B cell (primary cell): ENCODE measurements at regions not wholly inside any gene's neighbourhood (a gene's known extent, or its start where the extent isn't known, plus 50 kb on each side); places are given as distances from the start of the nearest gene placed in this dataset.

Experiments used
- ATAC-seq: fragments of 200-7000 bp; cut with Tn5 transposase; one replicate; pipeline ENCODE4 v1.10.0; 2021; ENCODE audit warnings: low read depth, mild to moderate bottlenecking, moderate number of reproducible peaks, moderate library complexity
- CTCF ChIA-PET: fragments of 350-600 bp; sonication (Branson Sonifier 250); formaldehyde crosslinking; loops from one replicate; lab custom pipeline; 2021; ENCODE audit warnings: antibody characterized with exemption, inconsistent platforms; lab: Charles Lee
- POLR2A ChIA-PET: fragments of 350-600 bp; sonication (Branson Sonifier 250); formaldehyde crosslinking; loops from one replicate; lab custom pipeline; 2021; ENCODE audit warnings: antibody characterized with exemption; lab: Charles Lee
- DNase-seq: peaks from one replicate; pipeline ENCODE4 v3.0.0; 2013
- H2AFZ ChIP-seq: 2 replicates; pipeline ENCODE4 v1.6.1; 2012; ENCODE audit warnings: mild to moderate bottlenecking, low read depth, low read length; ENCODE audit not compliant: insufficient read depth, poor library complexity, severe bottlenecking
- H3K27ac ChIP-seq, 2 donors: 1 replicate in 1 of 2; 2 replicates in 1 of 2; pipeline ENCODE4 v1.5.1; 2012 to 2013; ENCODE audit warnings: low read length in 2 of 2, mild to moderate bottlenecking in 2 of 2, moderate library complexity in 1 of 2
- H3K27me3 ChIP-seq, 4 experiments: fragments of 200-600 bp in 1 of 4; sonication (generic) in 1 of 4; replicated peaks in 1 of 4; 1 replicate in 2 of 4; 2 replicates in 2 of 4; pipeline versions ENCODE4 v1.6.1 to v1.7.0; 2013 to 2016; ENCODE audit warnings: low read length in 3 of 4, mild to moderate bottlenecking in 2 of 4, mixed read lengths in 1 of 4, moderate library complexity in 1 of 4; ENCODE audit not compliant: insufficient read depth in 4 of 4, control insufficient read depth in 3 of 4; ENCODE audit errors: control extremely low read depth in 1 of 4
- H3K36me3 ChIP-seq, 2 experiments: replicated peaks in 1 of 2; 1 replicate in 1 of 2; 2 replicates in 1 of 2; pipeline versions ENCODE4 v1.6.1 to v1.7.1; 2013; ENCODE audit warnings: low read length in 1 of 2; ENCODE audit not compliant: insufficient read depth in 2 of 2, control insufficient read depth in 1 of 2; ENCODE audit errors: control extremely low read depth in 1 of 2, extremely low read depth in 1 of 2
- H3K4me1 ChIP-seq, 2 donors: fragments of 200-600 bp in 1 of 2; sonication (generic) in 1 of 2; 1 replicate in 1 of 2; 2 replicates in 1 of 2; pipeline versions ENCODE4 v1.5.1 to v1.6.1; 2013 to 2017; ENCODE audit warnings: low read length in 2 of 2; ENCODE audit not compliant: control insufficient read depth in 2 of 2, insufficient read depth in 2 of 2
- H3K4me2 ChIP-seq: replicated peaks from 2 replicates; pipeline ENCODE3; 2012; ENCODE audit warnings: mild to moderate bottlenecking, low read depth, low read length; ENCODE audit not compliant: poor library complexity, severe bottlenecking
- H3K4me3 ChIP-seq, 5 experiments: fragments of 200-600 bp in 1 of 5; sonication (generic) in 1 of 5; 1 replicate in 3 of 5; 2 replicates in 2 of 5; pipeline versions ENCODE4 v1.5.1 to v1.7.0; 2011 to 2016; ENCODE audit warnings: low read length in 4 of 5, mild to moderate bottlenecking in 4 of 5, low read depth in 2 of 5, control low read depth in 1 of 5, moderate library complexity in 1 of 5; ENCODE audit not compliant: insufficient read depth in 1 of 5; ENCODE audit errors: control extremely low read depth in 1 of 5, extremely low read depth in 1 of 5
- H3K79me2 ChIP-seq: fragments of 200-600 bp; sonication (generic); one replicate; pipeline ENCODE4 v1.6.0; 2016; ENCODE audit warnings: low read length; ENCODE audit not compliant: control insufficient read depth, insufficient read depth
- H3K9ac ChIP-seq: fragments of 200-600 bp; sonication (generic); 2 replicates; pipeline ENCODE4 v1.6.1; 2017; ENCODE audit warnings: mild to moderate bottlenecking, low read length, moderate library complexity
- H3K9me3 ChIP-seq, 3 donors: one replicate each; pipeline versions ENCODE4 v1.6.1 to v1.7.1; 2013; ENCODE audit warnings: low read length in 2 of 3; ENCODE audit not compliant: control insufficient read depth in 2 of 3, insufficient read depth in 1 of 3; ENCODE audit errors: control extremely low read depth in 1 of 3
- H4K20me1 ChIP-seq: 2 replicates; pipeline ENCODE4 v1.6.0; 2012; ENCODE audit warnings: mild to moderate bottlenecking, low read length; ENCODE audit not compliant: insufficient read depth, control insufficient read depth, poor library complexity, severe bottlenecking
- H3K27ac Mint-ChIP-seq: one replicate; pipeline ENCODE4 v1.8.0; 2021; ENCODE audit warnings: mixed read lengths
- H3K27me3 Mint-ChIP-seq: one replicate; pipeline ENCODE4 v1.8.0; 2021; ENCODE audit warnings: mixed read lengths
- H3K4me1 Mint-ChIP-seq: one replicate; pipeline ENCODE4 v1.8.0; 2021; ENCODE audit warnings: mixed read lengths
- H3K4me3 Mint-ChIP-seq: one replicate; pipeline ENCODE4 v1.8.0; 2021; ENCODE audit warnings: mixed read lengths
- H3K9me3 Mint-ChIP-seq: one replicate; pipeline ENCODE4 v1.8.0; 2022; ENCODE audit warnings: mixed read lengths; ENCODE audit not compliant: insufficient read depth
- EZH2 ChIP-seq: IDR thresholded peaks from 2 replicates; pipeline ENCODE4 v1.6.1; 2012; ENCODE audit warnings: borderline replicate concordance, low read depth, mild to moderate bottlenecking, moderate library complexity, low read length; ENCODE audit not compliant: insufficient read depth, poor library complexity, severe bottlenecking
- WGBS: methylation state at CpG from one replicate; pipeline ENCODE4 v1.1.5; 2013; ENCODE audit warnings: missing lambda C conversion rate; ENCODE audit not compliant: insufficient coverage; 5-methylcytosine and 5-hydroxymethylcytosine counted together
- intact Hi-C: fragments of 100-400 bp; cut with micrococcal nuclease; formaldehyde crosslinking; loops from one replicate; pipeline ENCODE4 v1.10.0; 2022
- TF ChIP-seq, protein P1 (sequence below): fragments of 200-600 bp; IDR thresholded peaks from one replicate; pipeline ENCODE4 v1.8.0; 2022; ENCODE audit warnings: antibody characterized with exemption, mild to moderate bottlenecking

DNA sequence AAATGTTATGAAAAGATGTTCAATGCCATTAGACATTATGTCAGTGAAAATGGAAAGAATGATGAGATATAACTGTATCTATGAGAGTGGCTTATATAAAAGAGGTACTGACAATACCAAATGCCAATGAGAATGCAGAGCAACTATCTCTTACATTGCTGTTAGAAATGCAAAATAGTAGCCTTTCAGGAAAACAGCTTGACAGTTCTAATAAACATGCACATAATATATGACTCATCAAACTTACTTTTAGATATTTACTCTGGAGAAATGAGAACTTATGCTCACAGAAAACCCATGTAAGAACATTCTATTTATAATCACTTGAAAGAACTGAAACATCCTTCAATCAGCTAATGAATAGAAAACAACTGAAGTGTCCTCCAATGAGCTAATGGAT is 996.7 kb upstream of the ADGRL4 start:
- Histone ChIP-seq H4K20me1 (no peaks in the 10 kb centered on the region), H3K9me3 (no peaks in the 10 kb centered on the region), H3K79me2 (no peaks in the 10 kb centered on the region), H3K36me3 (no peaks in the 10 kb centered on the region), H3K9ac (no peak overlapping the region), H3K27ac (no peak overlapping the region), H3K4me3 (no peak overlapping the region), H3K4me1 (no peaks in the 10 kb centered on the region), H3K27me3 (no peaks in the 10 kb centered on the region), H3K4me2 (no peak overlapping the region), H2AFZ (no peak overlapping the region)
- H3K27ac Mint-ChIP-seq, result no peak overlapping the region
- ATAC-seq (no peak), DNase-seq (no peak)
- H3K4me1 Mint-ChIP-seq, result no peaks in the 10 kb centered on the region
- intact Hi-C loops, result no loop called here
- TF ChIP-seq, protein P1, sequence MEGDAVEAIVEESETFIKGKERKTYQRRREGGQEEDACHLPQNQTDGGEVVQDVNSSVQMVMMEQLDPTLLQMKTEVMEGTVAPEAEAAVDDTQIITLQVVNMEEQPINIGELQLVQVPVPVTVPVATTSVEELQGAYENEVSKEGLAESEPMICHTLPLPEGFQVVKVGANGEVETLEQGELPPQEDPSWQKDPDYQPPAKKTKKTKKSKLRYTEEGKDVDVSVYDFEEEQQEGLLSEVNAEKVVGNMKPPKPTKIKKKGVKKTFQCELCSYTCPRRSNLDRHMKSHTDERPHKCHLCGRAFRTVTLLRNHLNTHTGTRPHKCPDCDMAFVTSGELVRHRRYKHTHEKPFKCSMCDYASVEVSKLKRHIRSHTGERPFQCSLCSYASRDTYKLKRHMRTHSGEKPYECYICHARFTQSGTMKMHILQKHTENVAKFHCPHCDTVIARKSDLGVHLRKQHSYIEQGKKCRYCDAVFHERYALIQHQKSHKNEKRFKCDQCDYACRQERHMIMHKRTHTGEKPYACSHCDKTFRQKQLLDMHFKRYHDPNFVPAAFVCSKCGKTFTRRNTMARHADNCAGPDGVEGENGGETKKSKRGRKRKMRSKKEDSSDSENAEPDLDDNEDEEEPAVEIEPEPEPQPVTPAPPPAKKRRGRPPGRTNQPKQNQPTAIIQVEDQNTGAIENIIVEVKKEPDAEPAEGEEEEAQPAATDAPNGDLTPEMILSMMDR, result no peak
- no peak for TF ChIP-seq EZH2
- peaks cover 6% of the 10 kb centered on the region for H3K9me3 Mint-ChIP-seq
- POLR2A ChIA-PET, result no interaction called here
- CTCF ChIA-PET, result no interaction called here
- no peaks in the 10 kb centered on the region for H3K27me3 Mint-ChIP-seq
- no peak overlapping the region for H3K4me3 Mint-ChIP-seq

DNA sequence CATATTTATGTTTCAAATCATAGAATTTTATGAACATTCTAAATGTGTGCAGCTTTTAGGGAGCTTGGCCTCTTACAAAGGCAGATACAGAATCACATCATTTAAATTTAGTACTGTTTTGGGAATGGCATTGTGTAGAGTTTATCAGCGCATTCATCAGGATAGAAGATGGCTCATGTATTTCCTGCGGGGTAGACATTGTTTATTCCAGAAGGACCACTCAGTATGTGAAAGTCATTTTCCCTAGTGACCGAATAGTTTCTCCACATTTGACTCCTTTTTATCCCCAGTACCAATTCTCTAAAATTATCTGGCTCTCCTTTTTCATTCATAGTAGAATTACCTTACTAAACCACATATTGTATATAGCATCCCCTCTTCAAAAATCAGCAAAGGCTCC is 981.9 kb upstream of the ADGRL4 start:
- Histone ChIP-seq H3K27me3 (no peaks in the 10 kb centered on the region), H2AFZ (no peak overlapping the region), H3K4me3 (no peak overlapping the region), H3K9me3 (no peaks in the 10 kb centered on the region), H3K36me3 (no peaks in the 10 kb centered on the region), H4K20me1 (no peaks in the 10 kb centered on the region), H3K79me2 (no peaks in the 10 kb centered on the region), H3K27ac (no peak overlapping the region), H3K4me2 (no peak overlapping the region), H3K4me1 (no peaks in the 10 kb centered on the region), H3K9ac (no peak overlapping the region)
- no peak for TF ChIP-seq EZH2
- TF ChIP-seq, protein P1, result no peak
- WGBS, result 94% methylated on average over 2 of the region's 3 CpGs
- intact Hi-C loops, result no loop called here
- H3K4me3 Mint-ChIP-seq, result no peak overlapping the region
- no peaks in the 10 kb centered on the region for H3K9me3 Mint-ChIP-seq
- no peaks in the 10 kb centered on the region for H3K27me3 Mint-ChIP-seq
- H3K27ac Mint-ChIP-seq, result no peak overlapping the region
- H3K4me1 Mint-ChIP-seq, result no peaks in the 10 kb centered on the region
- ChIA-PET CTCF (no interaction called here), POLR2A (no interaction called here)
- DNase-seq (no peak), ATAC-seq (no peak)
